Fibroblast of the aortic adventitia (primary cell): ENCODE measurements at regions not wholly inside any gene's neighbourhood (a gene's known extent, or its start where the extent isn't known, plus 50 kb on each side); places are given as distances from the start of the nearest gene placed in this dataset.
A peak's percentile ranks its signal among the peaks of the same experiment; 100 is the strongest.

Experiments used
- DNase-seq: peaks from one replicate; pipeline ENCODE4 v3.0.0-alpha.2; 2010; ENCODE audit warnings: low read depth
- H3K4me3 ChIP-seq: 2 replicates; pipeline ENCODE4 v1.5.1; 2011; ENCODE audit warnings: low read depth, mild to moderate bottlenecking, control low read depth, low read length, moderate library complexity
- TF ChIP-seq, protein P1 (sequence below): IDR thresholded peaks from 2 replicates; pipeline ENCODE4 v1.5.1; 2011; ENCODE audit warnings: mild to moderate bottlenecking, low read length, control low read depth, inconsistent platforms; ENCODE audit not compliant: insufficient read depth

DNA sequence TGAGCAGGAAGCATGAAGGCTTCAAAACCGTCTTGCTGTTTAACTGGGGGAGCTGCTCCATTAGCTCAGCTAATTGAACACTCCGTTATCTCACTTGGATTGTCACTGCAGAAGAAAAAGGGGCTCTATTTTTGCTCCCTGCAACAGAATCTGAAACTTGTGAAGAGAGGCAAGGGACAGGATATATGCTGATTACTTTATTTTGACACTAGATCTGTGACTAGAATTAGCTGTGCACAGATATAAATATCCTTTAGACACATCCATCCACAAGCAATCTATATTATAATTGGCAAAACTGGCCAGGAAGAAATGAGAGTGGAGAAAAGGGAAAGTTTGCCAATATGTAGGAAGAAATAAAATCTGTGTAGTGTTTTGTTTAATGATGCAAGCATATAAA, 700.1 kb upstream of the CHAC2 start:
- H3K4me3 ChIP-seq = no peak overlapping the region
- TF ChIP-seq, protein P1, sequence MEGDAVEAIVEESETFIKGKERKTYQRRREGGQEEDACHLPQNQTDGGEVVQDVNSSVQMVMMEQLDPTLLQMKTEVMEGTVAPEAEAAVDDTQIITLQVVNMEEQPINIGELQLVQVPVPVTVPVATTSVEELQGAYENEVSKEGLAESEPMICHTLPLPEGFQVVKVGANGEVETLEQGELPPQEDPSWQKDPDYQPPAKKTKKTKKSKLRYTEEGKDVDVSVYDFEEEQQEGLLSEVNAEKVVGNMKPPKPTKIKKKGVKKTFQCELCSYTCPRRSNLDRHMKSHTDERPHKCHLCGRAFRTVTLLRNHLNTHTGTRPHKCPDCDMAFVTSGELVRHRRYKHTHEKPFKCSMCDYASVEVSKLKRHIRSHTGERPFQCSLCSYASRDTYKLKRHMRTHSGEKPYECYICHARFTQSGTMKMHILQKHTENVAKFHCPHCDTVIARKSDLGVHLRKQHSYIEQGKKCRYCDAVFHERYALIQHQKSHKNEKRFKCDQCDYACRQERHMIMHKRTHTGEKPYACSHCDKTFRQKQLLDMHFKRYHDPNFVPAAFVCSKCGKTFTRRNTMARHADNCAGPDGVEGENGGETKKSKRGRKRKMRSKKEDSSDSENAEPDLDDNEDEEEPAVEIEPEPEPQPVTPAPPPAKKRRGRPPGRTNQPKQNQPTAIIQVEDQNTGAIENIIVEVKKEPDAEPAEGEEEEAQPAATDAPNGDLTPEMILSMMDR = no peak

DNA sequence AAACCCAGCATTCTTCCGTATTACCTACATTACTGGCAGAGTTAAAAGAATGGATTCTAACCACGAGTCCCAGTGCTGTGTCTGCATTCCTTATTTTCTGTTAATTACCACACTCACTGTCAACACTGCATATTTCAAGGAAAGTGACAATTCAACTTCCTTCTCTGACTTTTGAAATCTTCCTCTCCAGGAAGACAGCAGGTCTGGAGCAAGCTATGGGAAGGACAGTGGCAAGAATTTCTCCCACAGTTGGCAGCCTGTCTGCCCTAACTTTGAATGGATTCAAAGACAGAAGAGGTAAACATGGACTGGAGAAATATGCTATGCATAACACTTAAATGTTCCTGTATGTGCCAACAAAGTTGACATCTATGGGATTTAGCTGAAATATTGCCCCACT, 700.5 kb upstream of the CHAC2 start:
- TF ChIP-seq, protein P1 = no peak
- DNase-seq = no peak
- H3K4me3 ChIP-seq = no peak overlapping the region

More for the DNA sequence above, 700.1 kb upstream of the CHAC2 start:
- DNase-seq = no peak

DNA sequence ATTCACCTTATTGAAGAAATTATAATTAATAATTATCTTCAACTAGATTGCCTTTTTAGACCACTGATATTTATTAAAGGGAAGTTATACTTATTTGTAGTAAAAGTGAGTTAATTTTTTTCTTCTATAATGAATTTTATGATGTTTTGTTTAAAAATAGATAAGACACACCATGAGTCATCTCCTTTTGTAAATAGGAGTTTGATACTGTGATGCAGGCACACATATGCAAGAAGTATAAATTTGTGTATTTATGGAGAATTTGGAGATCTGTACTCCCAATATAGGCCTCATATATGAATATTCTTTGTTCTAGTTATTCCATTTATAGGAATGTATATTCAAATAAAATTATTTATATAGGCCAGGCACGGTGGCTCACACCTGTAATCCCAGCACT, 703.5 kb upstream of the CHAC2 start:
- DNase-seq = no peak
- H3K4me3 ChIP-seq = no peak overlapping the region
- TF ChIP-seq, protein P1 = no peak

DNA sequence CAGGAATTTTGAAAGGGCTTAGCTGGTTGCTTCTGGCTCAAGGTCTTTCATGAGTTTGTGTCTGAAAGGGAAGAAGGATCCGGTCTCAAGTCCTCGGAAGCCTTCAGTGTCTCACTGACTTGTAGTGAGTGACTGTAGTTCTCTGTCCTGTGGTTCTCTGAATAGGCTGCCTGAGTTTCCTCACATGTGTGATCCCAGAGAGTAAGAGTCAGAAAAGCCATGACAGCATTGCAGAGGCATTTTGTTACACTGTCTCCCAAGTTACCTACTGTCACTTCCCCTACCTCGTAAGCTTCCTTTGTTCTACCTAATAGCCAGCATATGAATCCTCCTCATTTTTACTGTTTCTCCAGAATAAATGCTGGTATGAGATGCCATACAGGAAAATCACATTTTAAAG, 709.1 kb upstream of the CHAC2 start:
- no peak for DNase-seq
- TF ChIP-seq, protein P1 = no peak
- no peak overlapping the region for H3K4me3 ChIP-seq

DNA sequence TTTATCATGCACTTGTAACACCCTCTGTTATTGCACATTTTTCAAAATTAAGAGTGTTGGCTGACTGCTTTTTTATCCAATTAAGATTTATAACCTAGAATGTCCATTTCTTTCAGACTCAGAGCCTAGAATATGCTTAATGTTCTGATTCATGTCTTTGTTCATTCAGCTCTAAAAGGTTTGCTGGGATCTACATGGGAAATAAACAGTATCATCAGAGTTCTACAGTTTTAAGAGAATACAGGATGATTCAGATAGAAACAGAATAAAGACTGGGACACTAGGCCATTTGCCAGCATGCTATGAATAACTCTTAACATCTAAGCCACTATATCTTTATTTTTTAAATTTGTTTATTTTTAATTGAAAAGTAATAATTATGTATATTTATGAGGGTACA, 713.7 kb upstream of the CHAC2 start:
- TF ChIP-seq, protein P1 = no peak
- DNase-seq = no peak
- H3K4me3 ChIP-seq = no peak overlapping the region

DNA sequence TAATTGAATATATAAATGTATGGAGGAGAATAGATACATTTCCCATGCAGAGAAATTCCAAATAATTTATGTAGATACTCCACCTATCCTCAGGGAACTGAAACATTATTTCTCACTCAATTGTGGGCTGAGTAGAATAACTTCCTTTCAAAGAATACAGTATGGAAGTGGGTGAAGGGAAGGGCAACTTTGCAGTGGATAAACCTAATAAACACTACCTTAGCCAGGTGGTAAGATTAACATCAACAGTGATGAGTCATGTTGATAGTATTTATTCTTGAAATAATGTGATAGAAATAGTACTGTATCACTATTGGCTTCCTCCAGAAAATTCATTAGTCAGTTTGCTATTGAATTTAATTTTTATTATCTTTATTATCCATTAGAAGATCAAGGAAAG, 716.4 kb upstream of the CHAC2 start:
- DNase-seq = no peak
- no peak overlapping the region for H3K4me3 ChIP-seq
- TF ChIP-seq, protein P1 = no peak

DNA sequence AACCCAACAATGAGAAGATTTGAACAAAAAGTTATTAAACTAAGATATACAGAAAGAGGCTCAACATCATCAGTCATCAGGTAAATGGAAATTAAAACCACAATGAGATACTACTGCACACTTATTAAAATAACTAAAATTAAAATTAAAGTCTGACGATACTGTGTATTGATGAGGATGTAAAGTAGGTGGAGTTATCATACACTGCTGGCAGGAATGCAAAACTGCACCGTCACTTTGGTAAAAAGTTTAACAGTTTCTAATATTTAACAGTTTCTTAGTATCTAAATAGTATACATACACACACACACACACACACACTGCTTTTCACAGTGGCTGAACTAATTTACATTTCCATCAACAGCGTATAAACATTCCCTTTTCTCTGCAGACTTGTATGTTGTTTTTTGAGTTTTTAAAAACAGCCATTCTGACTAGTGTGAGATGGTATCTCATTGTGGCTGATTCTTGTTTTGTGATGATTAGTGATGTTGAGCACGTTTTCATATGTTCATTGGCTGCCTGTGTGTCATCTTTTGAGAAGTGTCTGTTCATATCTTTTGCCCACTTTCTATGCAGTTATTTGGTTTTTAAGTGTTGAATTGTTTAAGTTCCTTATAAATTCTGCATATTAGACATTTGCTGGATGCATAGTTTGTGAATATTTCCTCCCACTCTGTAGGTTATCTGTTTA, 726.9 kb upstream of the CHAC2 start:
- TF ChIP-seq, protein P1 = peak; percentile 29
- H3K4me3 ChIP-seq = no peak overlapping the region
- no peak for DNase-seq
